ENCODE measurements at regions not wholly inside any gene's neighbourhood (a gene's known extent, or its start where the extent isn't known, plus 50 kb on each side); places are given as distances from the start of the nearest gene placed in this dataset.
"Not testable (repeated sequence)": the region's sequence is repeated elsewhere in the genome, so short reads cannot be mapped to it uniquely, and the experiment has no call there.

GRCh38 chr22:22961574-22961973 is 74.0 kb downstream of the IGLL5 start:
- no peak for TF ChIP-seq CTCF (IDR thresholded peaks at IDR 0.05)
- no peak for DNase-seq (ENCODE audit: low spot score)
- no peak for ATAC-seq (ENCODE audit: low FRiP score)

GRCh38 chr22:22968366-22968765 is 80.8 kb downstream of the IGLL5 start:
- DNase-seq (ENCODE audit: low spot score) (no peak), ATAC-seq (ENCODE audit: low FRiP score) (no peak)
- TF ChIP-seq CTCF (IDR thresholded peaks at IDR 0.05), result no peak

GRCh38 chr22:22972605-22973004 is 85.0 kb downstream of the IGLL5 start:
- not testable (repeated sequence) for ATAC-seq (ENCODE audit: low FRiP score); DNase-seq (ENCODE audit: low spot score)

- ATAC-seq (ENCODE audit: low FRiP score) (no peak), DNase-seq (ENCODE audit: low spot score) (no peak)
- TF ChIP-seq CTCF (IDR thresholded peaks at IDR 0.05), result no peak
These were observed 85.7 kb downstream of the IGLL5 start for GRCh38 chr22:22973336-22973735.

DNA sequence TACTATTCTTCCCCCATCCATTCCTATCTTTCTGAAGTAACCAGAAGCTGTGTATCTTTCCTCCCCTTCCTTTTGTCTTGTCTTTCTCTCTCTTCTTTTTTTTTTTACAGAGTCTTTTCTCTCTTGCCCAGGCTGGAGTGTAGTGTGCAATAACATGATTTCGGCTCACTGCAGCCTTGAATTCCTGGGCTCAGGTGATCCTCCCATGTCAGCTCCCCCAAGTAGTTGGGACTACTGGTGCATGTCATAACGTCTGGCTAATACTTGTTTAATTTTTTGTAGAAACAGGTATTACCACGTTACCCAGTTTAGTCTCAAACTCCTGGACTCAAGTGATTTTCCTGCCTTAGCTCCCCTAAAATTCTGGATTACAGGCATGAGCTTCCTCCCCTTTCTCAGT is 86.5 kb downstream of the IGLL5 start:
- DNase-seq (ENCODE audit: low spot score) (no peak), ATAC-seq (ENCODE audit: low FRiP score) (no peak)
- TF ChIP-seq CTCF (IDR thresholded peaks at IDR 0.05), result no peak

- TF ChIP-seq CTCF (IDR thresholded peaks at IDR 0.05), result no peak
- no peak for ATAC-seq (ENCODE audit: low FRiP score)
- DNase-seq (ENCODE audit: low spot score), result no peak
These were observed 87.4 kb downstream of the IGLL5 start for GRCh38 chr22:22974795-22975580.

DNA sequence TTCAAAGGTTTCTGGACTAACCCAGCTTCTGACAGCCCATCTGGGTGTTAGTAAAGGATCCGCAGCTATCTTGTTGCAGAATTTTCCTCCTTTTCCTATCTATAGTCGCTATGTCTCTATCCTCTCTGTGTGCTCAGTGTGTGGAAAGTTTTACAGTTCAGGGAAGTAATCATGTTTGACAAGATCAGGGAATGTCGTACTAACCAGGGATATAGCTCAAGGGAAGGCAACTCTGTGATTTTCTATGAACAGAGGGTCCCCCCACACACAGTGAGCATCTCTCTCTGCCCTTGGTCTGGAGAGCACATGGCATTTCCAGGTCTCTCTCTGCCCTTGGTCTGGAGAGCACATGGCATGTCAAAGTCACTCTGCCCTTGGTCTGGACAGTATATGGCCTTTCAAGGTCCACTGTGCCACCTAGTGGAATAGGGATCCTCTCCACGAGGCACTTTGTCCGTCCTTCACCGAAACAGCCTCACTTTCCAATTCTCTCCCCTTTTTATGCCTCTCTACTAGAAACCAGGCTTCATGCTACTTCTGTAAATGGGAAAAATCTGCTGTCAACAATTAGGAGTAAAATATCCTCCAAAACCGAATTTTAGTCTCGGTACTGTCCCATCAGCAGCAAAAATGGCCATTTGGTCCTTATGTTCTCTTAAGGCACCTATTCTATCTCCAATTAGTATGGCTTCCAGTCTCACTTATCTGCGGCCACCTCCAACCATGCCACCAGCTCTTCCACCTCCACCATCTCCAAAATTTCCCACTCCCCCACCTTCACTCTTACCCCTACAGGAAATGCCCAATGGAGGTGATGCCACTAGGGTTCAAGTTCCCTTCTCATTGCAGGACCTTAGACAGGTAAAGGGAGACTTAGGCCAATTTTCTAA is 88.7 kb downstream of the IGLL5 start:
- TF ChIP-seq CTCF (IDR thresholded peaks at IDR 0.05), result no peak
- DNase-seq (ENCODE audit: low spot score) (no peak), ATAC-seq (ENCODE audit: low FRiP score) (no peak)
